Suppressor macrophage treated with lipopolysaccharide for 4 hours (primary cell): ENCODE measurements at regions not wholly inside any gene's neighbourhood (a gene's known extent, or its start where the extent isn't known, plus 50 kb on each side); places are given as distances from the start of the nearest gene placed in this dataset.
"Not testable (repeated sequence)": the region's sequence is repeated elsewhere in the genome, so short reads cannot be mapped to it uniquely, and the experiment has no call there.

ENCODE experiments used
- DNase-seq: peaks from one replicate; pipeline ENCODE4 v3.0.0-alpha.2; 2020

DNA sequence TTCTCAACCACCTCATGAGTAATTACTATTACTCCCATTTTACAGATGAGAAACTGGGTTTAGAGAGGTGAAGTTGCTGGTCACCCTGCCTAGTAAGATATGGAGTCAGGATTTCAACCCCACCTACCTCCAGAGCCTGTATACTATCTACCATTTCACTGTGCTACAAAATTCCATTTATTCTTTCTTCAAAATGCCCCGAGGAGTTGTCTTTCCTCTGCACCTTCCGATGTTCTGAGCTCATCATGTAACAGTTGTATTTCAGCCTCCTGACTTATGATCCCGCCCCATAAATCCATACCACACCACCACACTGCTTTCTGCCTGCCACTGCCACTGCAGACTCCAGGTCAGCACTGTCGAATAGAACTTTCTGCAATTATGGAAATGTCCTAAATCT lies 71.3 kb upstream of the SLC25A36 start:
- no peak for DNase-seq

DNA sequence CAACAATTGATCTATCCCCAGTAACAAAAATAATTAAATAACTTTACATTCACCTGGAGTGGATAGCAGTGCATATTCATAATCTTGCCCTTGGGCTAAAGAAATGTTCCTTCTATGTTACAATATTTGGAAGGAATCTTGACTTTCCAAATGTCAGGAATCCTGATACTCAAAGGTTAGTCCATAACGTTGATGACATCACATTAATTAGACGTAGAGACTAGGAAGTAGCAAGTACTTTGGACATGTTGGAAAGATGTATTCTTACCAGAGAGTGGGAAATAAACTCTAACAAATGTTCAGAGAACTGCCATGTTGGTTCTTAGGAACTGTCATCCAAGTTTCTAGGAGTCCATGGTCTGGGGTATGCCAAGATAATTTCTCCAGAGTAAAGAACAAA lies 70.6 kb upstream of the SLC25A36 start:
- DNase-seq = no peak

DNA sequence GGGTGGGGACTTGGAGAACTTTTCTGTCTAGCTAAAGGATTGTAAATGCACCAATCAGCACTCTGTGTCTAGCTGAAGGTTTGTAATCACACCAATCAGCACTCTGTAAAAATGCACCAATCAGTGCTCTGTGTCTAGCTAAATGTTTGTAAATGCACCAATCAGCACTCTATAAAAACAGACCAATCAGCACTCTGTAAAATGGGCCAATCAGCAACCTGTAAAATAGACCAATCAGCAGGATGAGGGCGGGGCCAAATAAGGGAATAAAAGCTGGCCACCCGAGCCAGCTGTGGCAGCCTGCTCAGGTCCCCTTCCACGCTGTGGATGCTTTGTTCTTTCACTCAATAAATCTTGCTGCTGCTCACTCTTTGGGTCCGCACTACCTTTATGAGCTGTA lies 69.5 kb upstream of the SLC25A36 start:
- DNase-seq = not testable (repeated sequence)

DNA sequence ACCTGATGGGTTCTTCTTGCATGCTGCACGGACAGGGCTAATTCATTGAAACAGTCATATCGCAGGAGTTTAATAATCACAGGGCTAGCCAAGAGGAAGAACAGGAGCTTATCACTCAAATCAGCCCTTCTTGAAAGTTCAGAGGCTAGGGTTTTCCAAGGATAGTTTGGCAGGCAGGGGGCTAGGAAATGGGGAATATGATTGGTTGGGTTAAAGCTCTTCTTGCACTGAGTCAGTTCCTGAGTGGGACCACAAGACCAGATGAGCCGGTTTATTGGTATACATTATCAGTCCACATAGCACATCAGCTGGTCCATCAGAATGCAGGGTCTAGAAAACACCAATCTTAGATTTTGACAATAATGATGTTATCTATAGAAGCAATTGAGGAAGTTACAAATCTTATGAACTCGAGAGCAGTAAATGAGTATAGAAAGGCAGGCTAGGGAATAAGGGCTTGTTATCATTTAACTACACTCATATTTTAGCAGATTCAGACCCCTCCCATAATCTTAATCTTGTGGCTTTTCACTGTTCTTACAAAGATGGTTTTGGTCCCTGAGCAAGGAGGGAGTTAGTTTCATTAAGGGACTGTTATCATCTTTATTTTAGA lies 58.1 kb upstream of the SLC25A36 start:
- DNase-seq = no peak

DNA sequence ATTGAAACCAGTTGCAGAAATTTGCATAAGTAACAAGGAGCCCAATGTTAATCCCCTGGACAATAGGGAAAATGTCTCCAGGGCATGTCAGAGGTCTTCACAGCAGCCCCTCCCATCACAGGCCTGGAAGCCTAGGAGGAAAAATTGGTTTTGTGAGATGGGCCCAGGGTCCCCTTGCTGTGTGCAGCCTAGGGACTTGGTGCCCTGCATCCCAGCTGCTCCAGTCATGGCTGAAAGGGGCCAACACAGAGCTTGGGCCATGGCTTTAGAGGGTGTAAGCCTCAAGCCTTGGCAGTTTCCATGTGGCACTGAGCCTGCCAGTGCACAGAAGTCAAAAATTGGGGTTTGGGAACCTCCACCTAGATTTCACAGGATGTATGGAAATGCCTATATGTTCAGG lies 55.9 kb upstream of the SLC25A36 start:
- not testable (repeated sequence) for DNase-seq
